GM21360 (cell line): ENCODE measurements at regions not wholly inside any gene's neighbourhood (a gene's known extent, or its start where the extent isn't known, plus 50 kb on each side); places are given as distances from the start of the nearest gene placed in this dataset.
"Not testable (repeated sequence)": the region's sequence is repeated elsewhere in the genome, so short reads cannot be mapped to it uniquely, and the experiment has no call there.

Experiments used
- ATAC-seq: cut with Tn5 transposase; IDR thresholded peaks from one replicate; pipeline ENCODE4 v1.9.1; 2021; ENCODE audit warnings: mild to moderate bottlenecking, moderate library complexity; ENCODE audit not compliant: unreplicated experiment

DNA sequence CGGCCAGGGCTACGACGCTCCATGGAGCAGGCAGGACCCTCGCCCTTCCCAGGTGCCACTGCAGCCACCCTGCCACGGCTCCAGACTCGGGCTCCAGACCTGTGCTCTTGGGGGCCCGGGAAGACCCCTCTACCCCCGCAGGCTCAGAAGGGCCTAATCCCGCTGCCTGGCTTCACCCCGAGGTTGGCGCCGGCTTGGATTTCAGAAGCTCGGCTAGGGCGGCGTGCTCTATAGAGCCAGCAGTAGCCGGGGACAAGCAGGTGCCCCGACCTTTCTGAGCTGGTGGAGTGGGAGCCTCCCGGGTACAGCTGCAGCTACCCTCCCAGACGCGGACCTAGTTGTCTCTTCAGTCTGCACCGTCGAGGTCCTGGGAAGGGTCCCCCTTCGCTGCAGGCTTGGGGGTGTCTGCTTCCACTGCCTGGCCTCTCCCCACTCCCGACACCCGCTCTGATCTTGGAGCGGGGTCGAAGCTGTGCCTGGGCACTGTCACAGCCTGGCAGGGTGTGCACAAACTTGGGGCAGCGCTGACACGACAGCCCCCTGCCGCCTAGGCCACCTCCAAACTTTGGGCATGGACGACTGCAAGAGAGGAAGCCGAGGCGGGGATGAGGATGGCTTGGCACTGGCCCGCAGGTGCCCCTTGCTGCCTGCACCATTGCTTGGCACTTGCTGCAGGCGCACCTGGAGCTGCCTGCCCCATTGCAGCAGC is 1366.1 kb upstream of the CDH9 start:
- no peak for ATAC-seq

DNA sequence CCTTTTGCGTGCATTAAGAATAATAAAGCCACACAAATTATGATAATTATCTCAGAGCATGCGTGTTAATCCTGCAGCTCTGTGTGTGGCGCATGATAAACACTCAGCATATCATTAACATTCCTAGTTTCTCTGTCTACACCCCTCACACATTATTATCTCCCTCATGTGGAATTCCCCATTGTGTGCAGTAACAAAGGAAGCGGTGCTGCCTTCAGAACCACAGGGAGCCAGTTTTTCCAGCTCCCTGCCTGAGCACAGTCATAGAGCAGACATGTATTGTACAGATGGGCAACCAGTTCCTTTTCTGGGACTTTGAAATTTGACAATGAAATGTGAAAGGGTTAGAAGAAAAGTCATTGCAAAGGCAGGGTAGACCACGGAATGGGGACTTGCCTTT is 1365.5 kb upstream of the CDH9 start:
- ATAC-seq: no peak

DNA sequence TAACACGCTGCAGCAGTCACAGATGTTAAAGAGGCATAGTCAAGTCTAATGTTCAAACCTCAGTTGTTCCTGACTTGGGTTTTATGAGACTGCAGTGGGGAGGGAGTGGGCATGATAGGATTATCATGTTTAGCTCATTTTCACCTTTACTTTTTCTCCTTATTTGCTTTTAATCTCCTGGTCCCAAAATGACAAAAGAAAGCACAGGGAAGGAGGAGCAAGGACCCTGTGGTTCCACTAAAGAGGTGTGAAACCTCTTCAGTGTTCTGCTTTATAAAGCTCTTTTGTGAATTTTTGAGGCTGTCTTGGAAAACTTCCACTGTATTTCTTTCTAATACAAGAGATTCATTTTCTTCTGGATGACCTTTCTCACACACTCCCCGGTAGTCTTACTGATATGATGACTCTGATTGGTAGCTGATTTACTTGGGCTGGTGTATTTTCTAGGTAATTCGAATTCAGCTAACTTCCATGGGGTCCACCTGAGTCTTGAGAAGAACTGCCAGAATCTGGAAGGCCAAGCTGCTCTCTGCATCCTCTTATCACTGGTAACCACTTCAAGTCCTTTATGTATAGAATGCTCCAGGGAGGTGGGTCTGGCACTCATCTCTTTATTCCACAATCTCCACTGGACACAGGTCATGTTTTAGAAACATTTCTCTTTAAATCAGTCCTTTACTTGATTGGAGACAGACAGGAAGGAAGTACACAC is 1364.4 kb upstream of the CDH9 start:
- ATAC-seq: no peak

DNA sequence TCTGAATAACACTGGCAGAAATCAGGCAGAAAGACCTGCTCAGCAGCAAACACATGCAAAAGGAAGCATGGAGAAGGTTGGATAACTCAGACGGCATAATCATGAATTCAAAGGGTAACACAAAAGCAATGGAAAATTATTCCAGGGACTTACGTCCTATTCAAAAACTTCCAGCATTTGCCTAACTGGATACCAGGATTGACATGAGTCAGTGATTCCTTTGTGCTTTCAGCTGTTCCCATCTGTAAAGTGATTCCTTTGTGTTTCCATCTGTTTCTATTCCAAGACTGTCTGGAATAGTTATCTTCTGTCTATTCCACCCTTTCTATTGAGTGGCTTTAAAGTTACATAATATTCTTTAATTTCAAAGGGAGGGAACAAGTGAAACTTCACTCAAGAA is 1361.7 kb upstream of the CDH9 start:
- no peak for ATAC-seq

DNA sequence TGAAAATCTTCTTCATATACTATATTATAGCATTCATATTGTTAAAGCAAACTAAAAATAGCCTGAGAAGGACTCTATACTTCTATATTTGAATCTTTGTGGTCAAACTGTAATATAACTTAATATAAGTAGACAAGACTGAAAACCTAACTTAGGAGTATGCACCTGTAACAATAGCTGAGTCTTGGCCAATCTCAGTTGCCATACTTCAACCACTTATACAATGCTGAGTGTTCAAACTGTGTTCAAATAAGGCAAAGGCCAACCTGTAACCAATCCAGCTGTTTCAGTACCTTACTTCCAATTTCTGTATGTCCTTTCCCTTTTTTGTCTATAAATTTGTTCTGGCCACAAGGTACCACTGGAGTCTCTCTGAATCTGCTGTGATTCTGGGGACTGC is 1360.8 kb upstream of the CDH9 start:
- no peak for ATAC-seq

DNA sequence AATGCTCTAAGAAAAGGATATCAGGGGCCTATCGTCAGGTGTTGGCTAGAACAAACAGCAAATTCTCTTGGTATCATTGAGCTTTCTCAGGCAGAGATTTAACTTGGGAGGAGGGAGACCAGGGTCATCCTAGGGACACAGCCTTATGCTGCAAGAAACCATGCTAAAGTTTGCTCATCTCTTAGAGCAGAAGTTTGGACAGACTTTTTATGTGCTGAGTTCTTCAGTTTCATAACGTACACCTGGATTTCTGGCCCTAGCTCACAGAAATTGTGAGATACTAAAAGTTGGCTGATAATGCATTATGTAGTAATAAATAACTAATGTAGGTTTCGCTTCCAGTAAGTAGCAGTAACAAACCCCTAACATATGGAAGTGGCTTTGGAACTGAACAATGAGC is 1359.8 kb upstream of the CDH9 start:
- ATAC-seq: no peak

DNA sequence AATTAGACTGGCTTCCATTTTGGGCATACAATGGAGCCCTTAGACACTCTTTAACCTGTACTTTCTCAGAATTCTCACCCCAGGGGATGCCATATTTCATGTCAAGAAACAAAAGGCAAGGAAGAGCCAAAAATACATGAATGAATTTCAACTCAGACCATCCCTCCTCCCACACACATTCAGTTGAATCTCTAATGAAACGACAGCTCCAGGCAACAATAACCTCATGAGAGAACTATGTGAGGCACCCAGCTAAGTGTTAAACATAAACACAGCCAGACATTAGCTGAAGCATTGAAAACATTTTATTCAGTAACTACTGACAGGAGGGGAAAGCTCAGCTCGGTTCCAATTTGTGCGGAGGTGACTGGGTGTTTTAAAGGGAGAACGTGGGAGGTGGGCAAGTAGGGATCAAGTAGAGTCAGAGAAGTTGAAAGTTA is 1359.1 kb upstream of the CDH9 start:
- no peak for ATAC-seq

DNA sequence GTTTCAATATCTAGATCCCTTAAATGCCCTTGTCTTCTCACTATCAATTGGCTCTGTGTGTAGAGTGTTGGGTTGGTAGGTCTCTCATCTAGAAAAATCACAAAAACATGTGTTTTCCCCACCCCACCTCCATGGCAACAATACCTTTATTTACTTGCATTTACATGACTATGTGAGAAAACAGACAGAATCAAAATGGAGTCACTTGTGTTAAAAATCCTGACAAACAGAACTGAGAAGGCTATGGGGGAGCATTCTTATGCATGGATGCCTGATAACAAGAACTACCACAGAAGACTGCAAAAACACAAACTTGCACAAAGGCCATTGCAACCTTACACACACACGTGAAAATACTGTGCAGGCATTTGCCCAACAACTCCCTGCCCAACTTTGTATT is 1352.9 kb upstream of the CDH9 start:
- ATAC-seq: no peak

DNA sequence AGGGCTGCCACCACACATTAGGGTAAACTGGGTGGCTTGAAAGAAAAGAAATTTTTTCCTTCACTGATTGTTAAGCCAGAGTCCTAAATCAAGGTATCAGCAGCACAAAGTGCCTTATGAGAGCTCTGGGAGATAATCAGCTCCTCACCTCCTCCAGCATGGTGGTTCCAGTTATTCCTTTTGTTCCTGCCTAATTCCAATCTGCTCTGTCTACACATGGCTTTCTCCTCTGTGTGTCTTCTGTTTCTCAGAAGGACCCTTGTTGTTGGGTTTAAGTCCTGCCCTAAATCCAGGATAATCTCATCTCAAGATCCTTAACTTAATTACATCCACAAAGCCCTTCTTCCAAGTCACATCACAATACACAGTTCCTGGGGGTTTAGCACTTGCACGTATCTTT is 1352.0 kb upstream of the CDH9 start:
- ATAC-seq: no peak

DNA sequence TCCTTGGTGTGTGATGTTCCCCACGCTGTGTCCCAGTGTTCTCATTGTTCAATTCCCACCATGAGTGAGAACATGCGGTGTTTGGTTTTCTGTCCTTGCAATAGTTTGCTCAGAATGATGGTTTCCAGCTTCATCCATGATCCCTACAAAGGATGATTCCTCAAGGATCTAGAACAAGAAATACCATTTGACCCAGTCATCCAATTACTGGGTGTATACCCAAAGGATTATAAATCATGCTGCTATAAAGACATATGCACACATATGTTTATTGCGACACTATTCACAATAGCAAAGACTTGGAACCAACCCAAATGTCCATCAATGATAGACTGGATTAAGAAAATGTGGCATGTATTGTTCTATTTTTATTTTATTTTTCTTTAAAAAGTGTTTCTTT is 1351.3 kb upstream of the CDH9 start:
- ATAC-seq: not testable (repeated sequence)

DNA sequence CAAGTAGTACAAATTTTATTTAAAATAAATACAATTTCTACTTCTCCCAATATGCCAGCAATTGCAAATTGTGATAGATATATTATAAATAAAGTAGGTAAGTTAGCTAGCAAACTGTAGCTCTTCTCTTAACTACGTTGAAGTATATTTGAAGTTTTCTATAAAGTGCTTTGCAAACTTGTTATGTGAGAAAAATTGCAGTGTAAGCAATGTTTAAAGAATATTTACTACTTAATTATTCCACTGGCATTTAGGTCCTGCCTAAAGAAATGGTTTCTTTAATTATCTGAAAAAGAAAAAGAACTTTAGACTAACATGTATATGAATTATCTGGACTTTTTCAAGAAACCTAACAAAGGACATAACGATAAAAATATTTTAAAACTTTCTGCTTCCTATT is 1350.0 kb upstream of the CDH9 start:
- no peak for ATAC-seq

DNA sequence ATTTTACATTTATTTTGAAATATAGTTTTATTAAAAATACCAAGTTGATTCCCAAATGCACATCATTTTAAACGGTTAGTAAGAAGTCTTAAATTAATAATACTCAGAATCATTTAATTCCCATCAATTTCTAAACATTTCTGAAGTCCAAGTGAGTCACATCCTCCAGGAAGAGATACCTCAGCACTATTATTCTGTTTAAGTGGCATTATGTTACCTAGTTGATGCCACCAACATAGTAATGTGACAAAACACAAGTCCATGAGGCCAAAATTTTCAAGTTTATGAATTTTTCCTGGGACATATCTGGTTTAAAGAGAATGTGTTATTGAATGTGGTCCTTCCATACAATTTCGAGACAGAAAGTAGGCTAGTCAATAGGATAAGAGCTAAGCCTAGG is 1348.3 kb upstream of the CDH9 start:
- no peak for ATAC-seq

DNA sequence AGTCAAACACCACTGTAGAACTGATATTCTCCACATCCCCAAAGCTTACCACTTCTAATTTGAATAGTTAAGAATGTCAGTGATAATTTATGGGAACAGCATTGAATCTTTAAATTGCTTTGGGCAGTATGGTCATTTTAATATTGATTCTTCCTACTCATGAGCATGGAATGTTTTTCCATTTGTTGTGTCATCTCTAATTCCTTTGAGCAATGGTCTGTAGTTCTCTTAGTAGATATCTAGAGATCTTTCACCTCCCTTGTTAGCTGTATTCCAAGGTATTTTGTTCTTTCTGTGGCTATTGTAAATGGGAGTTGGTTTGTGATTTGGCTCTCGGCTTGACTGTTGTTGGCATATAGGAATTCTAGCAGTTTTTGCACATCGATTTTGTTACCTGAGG is 1341.8 kb upstream of the CDH9 start:
- ATAC-seq: no peak

DNA sequence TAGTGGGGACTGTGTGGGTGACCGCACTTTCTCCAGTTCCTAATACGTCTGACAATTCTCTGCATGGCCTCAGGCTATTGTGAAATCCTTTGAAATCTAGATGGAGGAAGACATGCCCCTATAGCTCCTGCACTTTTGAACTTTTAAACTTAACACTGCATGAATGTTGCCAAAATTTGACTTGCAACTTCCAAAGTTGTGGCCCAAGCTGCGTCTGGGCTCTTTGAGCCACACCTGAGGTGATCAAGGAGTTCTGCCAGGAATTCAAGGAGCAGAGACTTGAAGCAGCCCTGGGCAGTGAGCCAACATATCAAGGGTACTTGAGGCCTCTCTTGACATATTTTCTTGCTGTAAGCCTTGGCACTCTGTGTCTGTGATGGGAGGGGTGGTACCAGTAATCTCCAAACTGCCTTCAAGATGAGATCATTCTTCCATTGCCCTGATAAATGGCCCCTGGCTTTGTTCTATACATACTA is 1336.1 kb upstream of the CDH9 start:
- no peak for ATAC-seq

DNA sequence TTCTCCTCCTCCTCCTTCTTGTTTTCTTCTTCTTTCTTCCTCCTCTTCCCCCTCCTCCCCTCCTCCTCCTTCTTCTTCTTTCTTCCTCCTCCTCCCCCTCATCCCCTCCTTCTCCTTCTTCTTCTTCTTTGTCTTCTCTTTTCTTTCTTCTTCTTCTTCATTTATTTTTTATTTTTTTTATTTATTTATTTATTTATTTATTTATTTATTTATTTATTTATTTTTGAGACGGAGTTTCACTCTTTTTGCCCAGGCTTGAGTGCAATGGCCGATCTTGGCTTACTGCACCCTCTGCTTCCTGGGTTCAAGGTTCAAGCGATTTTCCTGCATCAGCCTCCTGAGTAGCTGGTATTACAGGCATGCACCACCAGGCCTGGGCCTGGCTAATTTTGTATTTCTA is 1332.5 kb upstream of the CDH9 start:
- no peak for ATAC-seq

DNA sequence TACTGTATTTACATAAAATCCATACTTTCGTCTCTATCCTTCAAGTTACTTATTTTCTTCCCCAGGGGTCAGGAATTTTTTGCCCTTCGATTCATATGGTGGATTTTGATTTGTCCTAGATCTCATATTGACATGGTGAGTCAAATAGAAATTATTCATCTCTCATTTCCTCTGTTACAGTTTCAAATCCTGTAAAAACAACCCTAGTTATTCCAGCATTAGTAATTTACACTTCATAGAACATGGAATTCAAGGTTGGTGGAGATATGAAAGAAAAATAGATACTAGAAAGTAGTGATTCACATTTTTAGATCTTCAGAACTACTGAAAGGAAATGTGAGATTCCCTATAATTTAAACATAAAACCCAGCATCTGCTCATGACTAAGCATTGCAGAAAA is 1331.0 kb upstream of the CDH9 start:
- ATAC-seq: no peak

DNA sequence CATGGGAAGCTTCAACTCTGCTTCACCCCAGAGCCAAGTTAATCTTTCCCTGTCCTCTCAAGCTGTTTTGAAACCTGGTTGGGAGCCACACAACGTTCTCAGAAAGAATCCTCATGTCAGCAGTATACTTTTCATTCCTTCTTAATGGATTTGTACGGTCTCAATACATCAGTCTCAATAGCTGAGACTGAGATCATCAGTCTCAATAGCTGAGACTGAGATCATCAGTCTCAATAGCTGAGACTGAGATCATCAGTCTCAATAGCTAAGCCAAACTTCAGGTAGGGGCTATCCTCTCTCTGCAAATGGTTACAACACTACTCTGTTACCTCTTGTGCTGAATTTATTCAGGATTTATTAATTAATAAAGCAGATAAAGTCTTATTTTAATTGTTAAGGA is 1317.4 kb upstream of the CDH9 start:
- no peak for ATAC-seq

DNA sequence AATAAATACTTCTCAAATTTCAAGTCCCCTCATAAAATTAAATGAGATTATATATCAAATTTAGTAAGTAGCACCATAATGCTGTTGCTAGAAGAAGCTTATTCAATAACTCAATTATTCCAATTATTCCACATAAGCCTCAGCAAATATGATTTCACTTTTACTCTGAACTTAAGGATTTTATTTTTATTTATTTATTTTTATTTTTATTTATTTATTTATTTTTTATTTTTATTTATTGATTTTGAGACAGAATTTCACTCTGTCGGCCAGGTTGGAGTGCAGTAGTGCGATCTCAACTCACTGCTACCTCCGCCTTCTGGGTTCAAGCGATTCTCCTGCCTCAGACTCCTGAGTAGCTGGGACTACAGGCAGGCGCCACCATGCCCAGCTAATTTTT is 1308.3 kb upstream of the CDH9 start:
- no peak for ATAC-seq

DNA sequence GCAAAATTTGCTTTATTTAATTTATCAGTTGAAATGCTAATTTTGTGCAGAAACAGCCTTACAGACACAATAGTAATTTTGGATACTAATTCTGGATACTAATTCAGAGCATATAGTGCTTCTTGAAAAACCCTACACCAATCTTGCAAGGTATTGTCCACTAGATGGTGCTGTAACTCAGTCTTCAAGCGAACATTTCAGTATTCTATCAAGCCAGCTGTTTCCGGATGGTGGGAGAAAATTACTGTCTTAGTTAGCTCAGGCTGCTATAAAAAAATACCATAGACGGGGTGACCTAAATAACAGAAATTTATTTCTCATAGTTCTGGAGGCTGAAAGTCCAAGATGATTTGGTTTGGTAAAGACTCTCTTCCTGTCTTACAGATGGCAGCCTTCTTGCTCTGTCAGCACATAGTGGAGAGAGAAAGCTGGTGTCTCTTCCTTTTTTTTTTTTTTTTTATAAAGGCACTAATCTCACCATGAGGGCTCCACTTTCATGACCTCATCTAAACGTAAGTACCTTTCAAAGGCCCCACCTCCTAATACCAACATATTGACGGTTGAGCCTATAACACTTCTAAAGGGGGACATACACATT is 1306.5 kb upstream of the CDH9 start:
- ATAC-seq: peak; percentile 72

DNA sequence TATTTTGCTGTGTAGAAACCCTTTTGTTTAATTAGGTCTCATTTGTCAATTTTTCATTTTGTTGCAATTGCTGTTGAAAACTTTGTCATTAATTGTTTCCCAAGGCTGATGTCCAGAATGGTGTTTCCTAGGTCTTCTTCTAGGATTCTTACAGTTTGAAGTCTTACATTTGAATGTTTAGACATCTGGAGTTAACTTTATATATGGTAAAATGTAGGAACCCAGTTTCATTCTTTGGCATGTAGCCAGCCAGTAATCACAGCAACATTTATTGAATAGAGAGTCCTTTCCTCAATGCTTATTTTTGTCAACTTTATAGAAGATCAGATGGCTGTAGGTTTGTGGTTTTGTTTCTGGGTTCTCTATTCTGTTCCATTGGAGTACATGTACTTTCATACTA is 1290.8 kb upstream of the CDH9 start:
- no peak for ATAC-seq

DNA sequence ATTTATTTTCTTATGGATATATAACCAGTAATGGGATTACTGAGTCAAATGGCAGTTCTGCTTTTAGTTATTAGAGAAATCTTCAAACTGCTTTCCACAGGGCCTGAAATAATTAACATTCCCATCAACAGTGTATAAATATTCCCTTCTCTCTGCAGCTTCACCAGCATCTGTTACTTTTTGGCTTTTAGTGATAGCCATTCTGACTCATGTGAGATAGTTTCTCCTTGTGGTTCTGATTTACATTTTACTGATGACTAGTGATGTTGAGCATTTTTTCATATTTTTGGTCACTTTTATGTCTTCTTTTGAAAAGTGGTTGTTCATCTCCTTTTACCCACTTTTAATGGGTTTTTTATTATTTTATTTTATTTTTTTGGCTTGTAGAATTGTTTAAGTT is 1290.3 kb upstream of the CDH9 start:
- no peak for ATAC-seq

DNA sequence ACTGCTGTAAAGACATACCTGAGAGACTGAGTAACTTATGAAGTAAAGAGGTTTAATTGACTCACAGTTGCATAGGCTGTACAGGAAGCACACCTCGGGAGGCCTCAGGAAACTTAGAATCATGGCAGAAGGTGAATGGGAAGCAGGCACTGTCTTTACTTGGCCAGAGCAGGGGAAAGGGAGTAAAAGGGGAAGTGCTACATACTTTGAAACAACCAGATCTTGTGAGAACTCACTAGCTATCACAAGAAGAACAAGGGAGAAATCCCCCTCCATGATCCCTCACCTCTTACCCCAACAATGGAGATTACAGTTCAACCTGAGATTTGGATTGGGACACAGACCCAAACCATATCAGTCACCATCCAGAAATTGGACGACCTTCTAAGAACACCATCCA is 1285.8 kb upstream of the CDH9 start:
- no peak for ATAC-seq
